ENCODE measurements at regions not wholly inside any gene's neighbourhood (a gene's known extent, or its start where the extent isn't known, plus 50 kb on each side); places are given as distances from the start of the nearest gene placed in this dataset.
"Not testable (repeated sequence)": the region's sequence is repeated elsewhere in the genome, so short reads cannot be mapped to it uniquely, and the experiment has no call there.

GRCh38 chr5:89199306-89199705 is 316.3 kb upstream of the MEF2C start:
- DNase-seq (ENCODE audit: extremely low read depth in 1 of 2, low read depth in 1 of 2) = no peak

GRCh38 chr5:89191374-89191773 is 308.4 kb upstream of the MEF2C start:
- DNase-seq (ENCODE audit: extremely low read depth in 1 of 2, low read depth in 1 of 2) = no peak

DNA sequence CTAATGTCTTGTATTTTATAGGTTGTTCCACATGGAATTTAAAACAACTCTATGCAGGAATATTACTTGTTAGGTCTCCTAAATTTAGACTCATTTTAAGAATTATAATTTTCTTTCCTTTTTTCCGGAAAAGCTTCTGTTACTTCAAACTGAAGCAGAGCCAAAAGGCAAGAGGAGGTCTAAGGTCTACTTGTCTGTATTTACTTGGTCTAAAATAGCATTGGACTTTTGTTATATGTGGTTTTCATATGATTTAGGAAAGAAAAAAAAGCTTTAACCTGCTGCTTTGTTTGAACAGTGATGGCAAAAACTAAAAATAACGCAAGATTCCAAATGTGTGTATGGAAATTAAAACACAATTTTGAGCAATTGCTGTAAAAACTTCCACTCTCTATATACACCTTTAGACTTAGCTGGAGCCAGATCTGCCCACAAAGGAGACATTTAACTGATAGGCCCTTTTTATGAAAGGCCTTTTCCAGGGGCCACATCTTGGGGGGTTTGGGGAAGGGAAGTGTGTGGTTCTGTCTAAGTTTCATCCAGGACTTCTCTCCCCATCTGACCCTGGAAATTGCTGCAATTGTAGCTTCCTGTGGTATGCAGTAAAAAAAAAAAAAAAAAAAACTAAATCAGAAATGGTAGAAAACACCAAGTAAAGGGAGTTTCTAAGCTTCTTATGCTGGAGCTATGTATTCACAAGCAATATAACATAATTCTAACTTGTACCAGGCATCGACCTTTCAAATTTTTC is 307.7 kb upstream of the MEF2C start:
- no peak for DNase-seq (ENCODE audit: extremely low read depth in 1 of 2, low read depth in 1 of 2)

DNA sequence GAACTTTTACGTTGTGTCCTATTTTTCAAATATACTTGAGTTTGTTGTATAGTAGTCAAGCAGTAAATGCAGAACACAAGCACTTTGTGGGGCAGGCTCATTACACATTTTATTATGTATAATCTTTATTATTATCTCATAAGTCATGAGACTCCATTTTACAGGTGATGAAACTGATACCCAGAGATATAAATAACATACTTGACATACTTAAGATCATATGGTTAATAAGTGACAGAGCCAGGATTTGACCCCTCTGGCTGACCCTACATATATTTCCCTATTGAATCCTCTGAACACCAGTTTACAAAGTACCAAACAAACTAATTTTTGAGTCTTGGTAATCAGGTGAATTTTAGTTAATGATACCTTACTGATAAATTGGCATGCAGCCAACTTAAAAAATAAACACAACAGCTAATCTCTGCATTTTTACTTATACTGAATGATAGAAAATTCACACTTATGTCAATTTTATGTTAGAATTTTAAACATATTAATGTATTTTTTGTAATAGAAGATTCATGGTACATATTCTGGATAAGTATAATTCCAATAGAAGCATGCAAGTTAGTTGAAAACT is 305.0 kb upstream of the MEF2C start:
- no peak for DNase-seq (ENCODE audit: extremely low read depth in 1 of 2, low read depth in 1 of 2)

- DNase-seq (ENCODE audit: extremely low read depth in 1 of 2, low read depth in 1 of 2) = no peak
Measured at GRCh38 chr5:89187268-89187667, 304.3 kb upstream of the MEF2C start.

GRCh38 chr5:89181546-89181945 is 298.6 kb upstream of the MEF2C start:
- DNase-seq (ENCODE audit: extremely low read depth in 1 of 2, low read depth in 1 of 2) = no peak

DNA sequence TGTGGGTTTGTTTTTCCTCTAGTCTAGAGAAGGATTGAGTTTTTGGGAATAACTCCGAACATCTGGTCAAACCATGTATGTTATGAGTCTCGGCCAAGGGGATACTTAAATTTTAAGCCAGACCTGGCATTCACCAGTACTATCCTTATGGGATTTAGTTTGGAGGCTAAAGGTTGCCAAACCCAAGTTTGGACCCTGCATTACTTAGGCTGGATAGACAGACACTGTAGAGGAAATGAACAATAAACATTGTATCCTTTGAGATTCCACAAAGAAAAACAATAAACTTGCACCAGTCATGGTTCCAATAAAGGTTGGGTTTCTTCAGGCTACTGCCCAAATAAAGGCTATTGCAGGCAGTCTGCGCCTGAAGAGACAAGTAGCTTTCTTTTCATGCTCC is 296.7 kb upstream of the MEF2C start:
- DNase-seq (ENCODE audit: extremely low read depth in 1 of 2, low read depth in 1 of 2) = no peak

GRCh38 chr5:89178541-89178940 is 295.6 kb upstream of the MEF2C start:
- DNase-seq (ENCODE audit: extremely low read depth in 1 of 2, low read depth in 1 of 2) = no peak

- DNase-seq (ENCODE audit: extremely low read depth in 1 of 2, low read depth in 1 of 2) = no peak
Measured at GRCh38 chr5:89173528-89173927, 290.5 kb upstream of the MEF2C start.

GRCh38 chr5:89168766-89169165 is 285.8 kb upstream of the MEF2C start:
- DNase-seq (ENCODE audit: extremely low read depth in 1 of 2, low read depth in 1 of 2) = no peak

DNA sequence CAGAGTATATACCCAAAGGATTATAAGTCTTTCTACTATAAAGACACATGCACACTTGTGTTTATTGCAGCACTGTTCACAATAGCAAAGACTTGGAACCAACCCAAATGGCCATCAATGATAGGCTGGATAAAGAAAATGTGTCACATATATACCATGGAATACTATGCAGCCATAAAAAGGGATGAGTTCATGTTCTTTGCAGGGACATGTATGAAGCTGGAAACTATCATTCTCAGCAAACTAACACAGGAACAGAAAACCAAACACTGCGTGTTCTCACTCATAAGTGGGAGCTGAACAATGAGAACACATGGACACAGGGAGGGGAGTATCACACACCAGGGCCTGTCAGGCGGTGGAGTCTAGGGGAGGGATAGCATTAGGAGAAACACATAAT is 281.7 kb upstream of the MEF2C start:
- DNase-seq (ENCODE audit: extremely low read depth in 1 of 2, low read depth in 1 of 2) = not testable (repeated sequence)

DNA sequence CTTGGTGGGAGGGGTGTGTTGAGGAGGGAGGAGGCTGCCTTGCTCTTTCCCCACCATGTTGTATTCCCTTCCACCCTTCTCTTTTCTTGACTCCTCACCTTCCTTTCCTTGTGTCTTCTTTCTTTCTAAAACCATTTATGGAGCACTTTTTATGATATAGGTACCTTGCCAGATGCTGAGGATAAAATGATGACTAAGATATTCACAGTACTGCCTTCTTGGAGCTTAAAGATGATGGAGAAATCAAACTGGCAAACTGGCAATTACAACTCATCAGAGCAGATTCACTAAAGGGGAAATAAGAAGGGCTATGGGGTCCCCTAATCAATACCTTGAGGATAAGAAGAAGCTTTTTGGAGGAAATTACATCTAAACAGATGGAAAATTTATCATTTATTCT is 273.2 kb upstream of the MEF2C start:
- DNase-seq (ENCODE audit: extremely low read depth in 1 of 2, low read depth in 1 of 2) = no peak

DNA sequence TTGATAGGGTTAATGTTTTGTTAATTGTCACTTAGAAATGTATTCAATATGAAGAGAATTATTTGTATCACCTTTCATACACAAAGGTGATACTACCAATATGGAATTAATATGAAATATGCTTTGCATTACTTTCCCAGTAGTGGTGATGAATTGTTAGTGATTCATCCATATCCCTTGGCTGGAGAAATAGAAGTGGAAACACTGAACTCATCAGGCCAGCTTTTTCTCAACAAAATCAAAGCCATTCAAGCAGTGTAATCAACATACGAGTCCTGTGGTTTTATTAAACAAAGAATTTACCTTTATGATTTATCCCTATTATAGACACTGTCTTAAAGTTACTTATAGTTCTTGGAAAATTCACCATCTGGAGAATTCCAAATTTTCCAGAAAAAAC is 264.0 kb upstream of the MEF2C start:
- DNase-seq (ENCODE audit: extremely low read depth in 1 of 2, low read depth in 1 of 2) = no peak

- DNase-seq (ENCODE audit: extremely low read depth in 1 of 2, low read depth in 1 of 2) = no peak
Measured at GRCh38 chr5:89137148-89137547, 254.2 kb upstream of the MEF2C start.

DNA sequence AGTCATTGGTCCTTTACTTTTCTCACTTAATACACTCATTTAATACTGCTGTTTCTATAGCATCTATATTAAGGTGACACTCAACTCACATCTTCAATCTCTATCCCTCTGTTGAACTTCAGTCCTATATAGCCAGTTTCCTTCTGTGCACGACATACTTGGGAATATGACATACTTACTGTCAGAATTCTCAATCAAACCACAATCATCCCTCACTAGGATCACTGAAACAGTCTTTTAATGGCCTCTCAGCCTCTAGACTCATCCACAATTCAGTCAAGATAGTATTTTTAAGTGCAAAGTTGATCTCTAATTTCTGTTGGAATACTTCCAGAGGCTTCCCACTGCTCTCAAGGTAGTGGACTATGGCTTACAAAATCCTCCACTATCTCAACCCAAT is 251.0 kb upstream of the MEF2C start:
- no peak for DNase-seq (ENCODE audit: extremely low read depth in 1 of 2, low read depth in 1 of 2)

DNA sequence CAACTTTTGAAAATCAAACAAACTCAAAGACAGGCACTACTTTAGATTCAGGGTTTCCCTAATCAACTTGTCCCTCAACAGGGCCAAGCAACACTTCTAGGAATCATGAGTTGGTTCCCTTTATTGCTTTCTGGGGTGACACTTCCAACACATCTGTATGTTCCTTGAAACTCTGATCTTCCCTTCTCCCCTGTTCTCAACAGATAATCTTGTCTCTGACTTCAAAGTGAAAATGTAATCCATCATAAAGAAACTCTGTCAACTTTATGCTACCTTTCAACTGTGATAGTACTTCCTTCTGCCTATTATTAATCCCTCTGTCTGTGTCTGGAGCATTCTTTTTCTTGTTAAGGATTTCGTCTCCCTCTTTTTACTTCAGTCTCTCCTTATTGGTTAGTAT is 250.1 kb upstream of the MEF2C start:
- DNase-seq (ENCODE audit: extremely low read depth in 1 of 2, low read depth in 1 of 2) = no peak

GRCh38 chr5:89130851-89131250 is 247.9 kb upstream of the MEF2C start:
- DNase-seq (ENCODE audit: extremely low read depth in 1 of 2, low read depth in 1 of 2) = no peak

DNA sequence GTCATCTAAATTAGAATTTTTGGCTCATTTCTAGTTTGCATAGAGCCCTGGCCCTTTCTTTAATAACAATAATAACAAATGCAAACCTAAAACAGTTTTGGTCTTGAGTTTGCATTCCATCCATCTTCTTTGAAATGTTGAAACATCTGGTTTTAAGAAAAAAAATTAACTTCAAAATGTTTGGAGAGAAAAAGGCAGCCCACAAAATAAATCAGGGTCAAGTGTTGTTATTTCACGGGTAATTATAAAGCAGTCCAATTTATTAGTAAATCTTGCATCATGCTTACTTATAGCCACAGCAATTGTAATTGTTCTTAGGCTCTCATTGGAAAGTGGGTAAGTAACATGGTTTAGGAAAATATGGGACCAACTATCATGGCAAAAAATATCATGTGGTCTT is 247.0 kb upstream of the MEF2C start:
- no peak for DNase-seq (ENCODE audit: extremely low read depth in 1 of 2, low read depth in 1 of 2)

GRCh38 chr5:89128906-89129625 is 246.1 kb upstream of the MEF2C start:
- no peak for DNase-seq (ENCODE audit: extremely low read depth in 1 of 2, low read depth in 1 of 2)

- DNase-seq (ENCODE audit: extremely low read depth in 1 of 2, low read depth in 1 of 2) = no peak
Measured at GRCh38 chr5:89128092-89128491, 245.1 kb upstream of the MEF2C start.

GRCh38 chr5:89127191-89127590 is 244.2 kb upstream of the MEF2C start:
- no peak for DNase-seq (ENCODE audit: extremely low read depth in 1 of 2, low read depth in 1 of 2)

GRCh38 chr5:89125372-89125771 is 242.4 kb upstream of the MEF2C start:
- no peak for DNase-seq (ENCODE audit: extremely low read depth in 1 of 2, low read depth in 1 of 2)

Measured in activated CD8-positive, alpha-beta memory T cell treated with anti-CD3 and anti-CD28 coated beads for 1 hour (primary cell).